HepG2 (cell line): ENCODE measurements at regions not wholly inside any gene's neighbourhood (a gene's known extent, or its start where the extent isn't known, plus 50 kb on each side); places are given as distances from the start of the nearest gene placed in this dataset.

Experiments
- ATAC-seq: fragments of 200-7000 bp; cut with Tn5 transposase; 3 replicates; pipeline ENCODE4 v1.9.1; 2020; ENCODE audit warnings: mild to moderate bottlenecking, moderate library complexity
- BruUV-seq: library from RNA; stranded (reverse); fragments of 400-500 nt; replicated peaks from 2 replicates; lab custom pipeline; 2021; lab: Mats Ljungman, UMichigan
- CTCF ChIA-PET: fragments of 300-600 bp; formaldehyde crosslinking; extraction: SDS; loops from one replicate; lab custom pipeline; 2021; ENCODE audit warnings: low total read pairs, inconsistent platforms, low intra/inter-chr PET ratio; lab: Yijun Ruan, JAX
- POLR2A ChIA-PET: fragments of 350-600 bp; sonication (Branson Sonifier 250); formaldehyde crosslinking; loops from one replicate; lab custom pipeline; 2020; ENCODE audit warnings: antibody characterized with exemption, inconsistent platforms; lab: Yijun Ruan, JAX
- DNase-seq: peaks from one replicate; pipeline ENCODE4 v3.0.0-alpha.2; 2015; ENCODE audit warnings: low spot score
- FAIRE-seq: peaks from 3 replicates; lab custom pipeline; 2011; peaks lifted over from hg19 to GRCh38; lab: Jason Lieb, UNC
- H2AFZ ChIP-seq: one replicate; pipeline ENCODE4 v1.6.1; 2011; ENCODE audit warnings: low read length, inconsistent platforms
- H3K27ac ChIP-seq: fragments of 300-600 bp; 3 replicates; pipeline ENCODE4 v1.8.0; 2011; ENCODE audit warnings: mixed run types, mild to moderate bottlenecking, mixed read lengths, low read length, inconsistent platforms; ENCODE audit not compliant: insufficient read depth; ENCODE audit errors: extremely low read length
- H3K27me3 ChIP-seq, 2 experiments: fragments of 200-600 bp in 1 of 2; 2 replicates in 1 of 2; 3 replicates in 1 of 2; pipeline versions ENCODE4 v1.6.0 to v1.8.0; 2011; ENCODE audit warnings: low read length in 2 of 2, mild to moderate bottlenecking in 2 of 2, moderate library complexity in 2 of 2, inconsistent platforms in 1 of 2; ENCODE audit not compliant: insufficient read depth in 2 of 2, control insufficient read depth in 1 of 2
- H3K36me3 ChIP-seq, 2 experiments: fragments of 200-600 bp in 1 of 2; replicated peaks in 1 of 2; 2 replicates in 1 of 2; 3 replicates in 1 of 2; pipeline versions ENCODE4 v1.5.1 to v1.8.0; 2011; ENCODE audit warnings: low read length in 2 of 2, inconsistent platforms in 1 of 2; ENCODE audit not compliant: insufficient read depth in 2 of 2, control insufficient read depth in 1 of 2
- H3K4me1 ChIP-seq: 2 replicates; pipeline ENCODE4 v1.5.1; 2012; ENCODE audit warnings: low read length, inconsistent platforms; ENCODE audit not compliant: insufficient read depth
- H3K4me2 ChIP-seq: 2 replicates; pipeline ENCODE4 v1.6.0; 2011; ENCODE audit warnings: low read depth, low read length, inconsistent platforms
- H3K4me3 ChIP-seq, 3 experiments: fragments of 200-600 bp in 1 of 3; sonication (generic), shearing (Covaris generic) in 1 of 3; replicated peaks in 1 of 3; 2 replicates each; pipeline ENCODE4 v1.5.1; 2011 to 2016; ENCODE audit warnings: low read length in 3 of 3, inconsistent platforms in 2 of 3, low read depth in 2 of 3, mild to moderate bottlenecking in 2 of 3, control low read depth in 1 of 3, mixed read lengths in 1 of 3; ENCODE audit not compliant: insufficient read depth in 1 of 3
- H3K79me2 ChIP-seq: one replicate; pipeline ENCODE4 v1.6.1; 2011; ENCODE audit warnings: low read length, inconsistent platforms; ENCODE audit not compliant: insufficient read depth
- H3K9ac ChIP-seq: 2 replicates; pipeline ENCODE4 v1.6.0; 2011; ENCODE audit warnings: mild to moderate bottlenecking, low read depth, low read length, inconsistent platforms; ENCODE audit not compliant: insufficient read depth
- H3K9me3 ChIP-seq: 2 replicates; pipeline ENCODE4 v1.5.1; 2012; ENCODE audit warnings: mild to moderate bottlenecking, low read length
- H4K20me1 ChIP-seq: 2 replicates; pipeline ENCODE4 v1.6.0; 2011; ENCODE audit warnings: inconsistent platforms, mild to moderate bottlenecking, low read length, moderate library complexity; ENCODE audit not compliant: insufficient read depth
- NR2C2 ChIP-seq: sonication (generic); formaldehyde crosslinking; IDR thresholded peaks from 2 replicates; pipeline ENCODE4 v1.4.0; 2020; ENCODE audit warnings: missing genetic modification reagents, mild to moderate bottlenecking, moderate library complexity, borderline replicate concordance
- PREB ChIP-seq: sonication (generic); formaldehyde crosslinking; IDR thresholded peaks from 2 replicates; pipeline ENCODE4 v1.4.0; 2020; ENCODE audit warnings: missing genetic modification reagents
- SOX13 ChIP-seq, 3 experiments: fragments of 450-650 bp in 1 of 3; sonication (generic) in 1 of 3; formaldehyde crosslinking in 1 of 3; IDR thresholded peaks in 2 of 3; conservative IDR thresholded peaks in 1 of 3; 2 replicates each; pipeline versions ENCODE4 v1.5.0 to v1.6.1; 2016 to 2020; ENCODE audit warnings: antibody characterized with exemption in 1 of 3, mild to moderate bottlenecking in 1 of 3, missing compliant biosample characterization in 1 of 3, missing genetic modification reagents in 1 of 3, moderate library complexity in 1 of 3
- ZFP36L2 ChIP-seq: sonication (generic); formaldehyde crosslinking; IDR thresholded peaks from 2 replicates; pipeline ENCODE4 v1.4.0; 2020; ENCODE audit warnings: missing genetic modification reagents
- ZNF20 ChIP-seq: sonication (generic); formaldehyde crosslinking; IDR thresholded peaks from 2 replicates; pipeline ENCODE4 v1.4.0; 2020; ENCODE audit warnings: mild to moderate bottlenecking, moderate library complexity, missing genetic modification reagents
- ZNF256 ChIP-seq: sonication (generic); formaldehyde crosslinking; conservative IDR thresholded peaks from 2 replicates; pipeline ENCODE4 v1.4.0; 2020; ENCODE audit warnings: missing genetic modification reagents
- ZNF557 ChIP-seq: sonication (generic); formaldehyde crosslinking; IDR thresholded peaks from 2 replicates; pipeline ENCODE4 v1.4.0; 2020; ENCODE audit warnings: missing genetic modification reagents
- ZNF770 ChIP-seq: sonication (generic); formaldehyde crosslinking; IDR thresholded peaks from 2 replicates; pipeline ENCODE4 v1.5.0; 2020; ENCODE audit warnings: mild to moderate bottlenecking, missing genetic modification reagents
- in situ Hi-C: cut with HindIII; loops from 2 replicates; pipeline ENCODE4 v1.10.0; 2017; ENCODE audit warnings: low pct_unique_long_range_greater_than_20kb; ENCODE audit not compliant: extremely low pct_ligation_motif_present
- intact Hi-C: fragments of 100-400 bp; cut with micrococcal nuclease; formaldehyde crosslinking; loops from one replicate; pipeline ENCODE4 v1.10.0; 2022; ENCODE audit not compliant: unreplicated experiment

GRCh38 chr3:34363881-34364280 lies 565.5 kb downstream of the PDCD6IP start:
- in situ Hi-C loops (no loop called here), intact Hi-C loops (no loop called here)
- POLR2A ChIA-PET: no interaction called here
- no peaks in the 10 kb centered on the region for H3K27me3 ChIP-seq
- H3K27ac ChIP-seq: no peak overlapping the region
- H3K9me3 ChIP-seq: no peaks in the 10 kb centered on the region
- H3K4me1 ChIP-seq: no peaks in the 10 kb centered on the region
- H4K20me1 ChIP-seq: no peaks in the 10 kb centered on the region
- no peak overlapping the region for H3K4me3 ChIP-seq
- no peak overlapping the region for H3K4me2 ChIP-seq
- CTCF ChIA-PET: no interaction called here
- FAIRE-seq: no peak
- no peak overlapping the region for H3K9ac ChIP-seq
- no TSS peak for BruUV-seq
- no peaks in the 10 kb centered on the region for H3K36me3 ChIP-seq
- ATAC-seq: no peak
- DNase-seq: no peak
- no peak overlapping the region for H2AFZ ChIP-seq
- no peaks in the 10 kb centered on the region for H3K79me2 ChIP-seq
- TF ChIP-seq ZNF20 (CRISPR knock-in tag): no peak
- no peak for TF ChIP-seq ZNF557 (CRISPR knock-in tag)
- no peak for TF ChIP-seq ZNF770 (CRISPR knock-in tag)
- TF ChIP-seq ZFP36L2 (CRISPR knock-in tag): no peak
- no peak for TF ChIP-seq SOX13 (IDR thresholded peaks at IDR 0.05)
- TF ChIP-seq SOX13 (CRISPR knock-in tag; conservative IDR thresholded peaks at IDR 0.05 in 1 of 2, IDR thresholded peaks at IDR 0.05 in 1 of 2): no peak
- TF ChIP-seq PREB: no peak
- TF ChIP-seq ZNF256 (CRISPR knock-in tag): no peak
- TF ChIP-seq NR2C2 (CRISPR knock-in tag): no peak
